Muscle layer of duodenum (tissue), 2 donors: ENCODE measurements at regions not wholly inside any gene's neighbourhood (a gene's known extent, or its start where the extent isn't known, plus 50 kb on each side); places are given as distances from the start of the nearest gene placed in this dataset.

Experiments used
- H3K27ac ChIP-seq: one replicate; pipeline ENCODE4 v1.7.0; 2013; ENCODE audit warnings: mild to moderate bottlenecking, low read length
- H3K27me3 ChIP-seq: one replicate; pipeline ENCODE4 v1.7.0; 2013; ENCODE audit warnings: low read depth, mild to moderate bottlenecking, control low read depth, low read length
- H3K36me3 ChIP-seq, 2 donors: one replicate each; pipeline ENCODE4 v1.7.0; 2013; ENCODE audit warnings: low read length in 2 of 2, control low read depth in 1 of 2, mild to moderate bottlenecking in 1 of 2; ENCODE audit not compliant: insufficient read depth in 2 of 2, control insufficient read depth in 1 of 2
- H3K4me1 ChIP-seq, 2 donors: one replicate each; pipeline ENCODE4 v1.7.0; 2013; ENCODE audit warnings: low read length in 2 of 2, mild to moderate bottlenecking in 2 of 2, control low read depth in 1 of 2, moderate library complexity in 1 of 2; ENCODE audit not compliant: insufficient read depth in 2 of 2, control insufficient read depth in 1 of 2
- H3K4me3 ChIP-seq, 2 donors: one replicate each; pipeline ENCODE4 v1.7.0; 2013; ENCODE audit warnings: low read length in 2 of 2, low read depth in 1 of 2, mild to moderate bottlenecking in 1 of 2
- H3K9me3 ChIP-seq, 2 donors: one replicate each; pipeline ENCODE4 v1.7.0; 2013; ENCODE audit warnings: low read length in 2 of 2, control low read depth in 1 of 2, mild to moderate bottlenecking in 1 of 2; ENCODE audit not compliant: control insufficient read depth in 1 of 2
- donor health status: healthy.

GRCh38 chr14:103256406-103256805 lies 77.6 kb upstream of the EIF5 start:
- Histone ChIP-seq H3K36me3 (no peaks in the 10 kb centered on the region), H3K27me3 (no peaks in the 10 kb centered on the region), H3K9me3 (peaks cover 0 to 5% of the 10 kb centered on the region in 2 donors), H3K27ac (no peak overlapping the region), H3K4me1 (no peaks in the 10 kb centered on the region), H3K4me3 (no peak overlapping the region)

GRCh38 chr14:103257211-103257962 lies 76.7 kb upstream of the EIF5 start:
- Histone ChIP-seq H3K9me3 (no peaks in the 10 kb centered on the region), H3K4me1 (no peaks in the 10 kb centered on the region), H3K4me3 (no peak overlapping the region), H3K27ac (no peak overlapping the region), H3K36me3 (no peaks in the 10 kb centered on the region), H3K27me3 (no peaks in the 10 kb centered on the region)

- Histone ChIP-seq H3K4me1 (no peaks in the 10 kb centered on the region), H3K27me3 (no peaks in the 10 kb centered on the region), H3K36me3 (no peaks in the 10 kb centered on the region), H3K4me3 (no peak overlapping the region), H3K27ac (no peak overlapping the region), H3K9me3 (no peaks in the 10 kb centered on the region)
Observed at GRCh38 chr14:103258211-103258610, 75.8 kb upstream of the EIF5 start.

DNA sequence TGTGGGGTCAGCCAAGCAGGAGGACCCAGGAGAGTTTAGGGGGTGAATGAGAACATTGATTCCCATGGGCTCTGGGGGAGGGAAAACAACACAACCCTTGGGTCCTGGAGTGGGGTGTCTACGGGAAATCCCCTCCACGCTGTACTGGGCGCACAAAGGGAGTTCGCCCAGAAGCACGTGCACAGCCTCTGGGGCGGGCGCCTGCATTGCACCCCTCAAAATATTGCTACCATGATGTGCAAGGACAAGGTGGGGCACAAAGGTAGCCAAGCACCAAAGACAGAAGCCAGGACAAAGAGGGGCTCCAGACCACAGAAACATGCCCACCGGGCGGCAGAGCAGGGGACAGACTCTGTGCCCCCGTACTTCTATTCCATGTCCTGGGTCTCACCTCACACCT lies 74.9 kb upstream of the EIF5 start:
- Histone ChIP-seq H3K4me1 (no peaks in the 10 kb centered on the region), H3K27ac (no peak overlapping the region), H3K4me3 (no peak overlapping the region), H3K27me3 (no peaks in the 10 kb centered on the region), H3K36me3 (no peaks in the 10 kb centered on the region), H3K9me3 (no peaks in the 10 kb centered on the region)

DNA sequence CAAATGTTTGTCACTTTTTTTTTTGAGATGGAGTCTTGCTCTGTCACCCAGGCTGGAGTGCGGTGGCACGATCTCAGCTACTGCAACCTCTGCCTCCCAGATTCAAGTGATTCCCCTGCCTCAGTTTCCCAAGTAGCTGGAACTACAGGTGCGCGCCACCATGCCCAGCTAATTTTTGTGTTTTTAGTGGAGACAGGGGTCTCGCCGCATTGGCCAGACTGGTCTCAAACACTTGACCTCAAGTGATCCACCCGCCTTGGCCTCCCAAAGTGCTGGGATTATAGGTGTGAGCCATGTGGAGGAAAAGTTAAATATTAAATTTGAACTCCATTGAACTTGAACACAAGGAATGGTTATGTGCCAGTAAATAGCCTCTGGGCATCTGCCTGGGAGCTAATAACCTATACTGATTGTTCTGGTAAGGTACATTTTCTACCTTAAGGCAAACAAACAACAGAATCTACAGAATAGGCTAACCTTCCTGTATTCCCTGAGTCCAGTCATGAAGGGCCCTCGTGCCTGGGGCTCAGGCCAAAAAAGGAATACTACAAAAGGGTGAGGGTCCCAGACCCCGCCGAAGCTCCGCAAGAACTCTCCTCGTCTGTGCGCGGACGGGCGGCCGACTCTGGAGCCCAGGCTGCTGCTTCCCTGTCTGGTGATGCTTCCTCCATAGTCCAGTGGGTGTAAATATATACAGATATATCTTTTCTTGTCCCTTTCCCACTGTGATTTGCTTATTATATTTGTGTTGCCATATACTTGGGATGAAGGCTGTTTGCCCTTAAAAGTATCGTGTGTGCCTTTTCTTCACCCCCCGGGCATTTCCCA lies 74.0 kb upstream of the EIF5 start:
- Histone ChIP-seq H3K4me3 (peak overlapping the region; percentile 64 to 67), H3K27ac (peak overlapping the region; percentile 78), H3K4me1 (no peaks in the 10 kb centered on the region), H3K27me3 (no peaks in the 10 kb centered on the region), H3K36me3 (no peaks in the 10 kb centered on the region), H3K9me3 (no peaks in the 10 kb centered on the region)

GRCh38 chr14:103260629-103261124 lies 73.4 kb upstream of the EIF5 start:
- Histone ChIP-seq H3K36me3 (no peaks in the 10 kb centered on the region), H3K4me3 (peak overlapping the region; percentile 64 to 67), H3K27me3 (no peaks in the 10 kb centered on the region), H3K4me1 (no peaks in the 10 kb centered on the region), H3K27ac (peak overlapping the region; percentile 78), H3K9me3 (no peaks in the 10 kb centered on the region)

GRCh38 chr14:103267226-103267910 lies 66.7 kb upstream of the EIF5 start:
- Histone ChIP-seq H3K4me3 (no peak overlapping the region), H3K9me3 (no peaks in the 10 kb centered on the region), H3K4me1 (no peaks in the 10 kb centered on the region), H3K27me3 (no peaks in the 10 kb centered on the region), H3K27ac (no peak overlapping the region), H3K36me3 (no peaks in the 10 kb centered on the region)

DNA sequence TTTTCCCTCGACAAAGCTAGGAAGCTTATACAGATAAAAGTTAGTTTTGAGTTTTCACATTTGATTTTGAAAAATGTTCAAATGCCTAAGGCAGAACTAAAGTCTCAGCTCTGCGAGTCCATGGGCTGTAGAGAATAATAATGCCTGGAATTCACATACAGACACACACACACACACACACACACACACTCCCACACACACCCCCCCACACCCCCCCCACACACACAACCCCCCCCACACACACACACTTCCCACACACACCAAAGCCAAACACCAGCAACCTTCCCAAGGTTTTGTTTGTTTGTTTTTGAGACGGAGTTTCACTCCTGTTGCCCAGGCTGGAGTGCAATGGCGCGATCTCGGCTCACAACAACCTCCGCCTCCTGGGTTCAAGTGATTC lies 62.8 kb upstream of the EIF5 start:
- H3K4me3 ChIP-seq = no peak overlapping the region
- H3K27me3 ChIP-seq = peaks cover 7% of the 10 kb centered on the region
- no peak overlapping the region for H3K27ac ChIP-seq
- H3K4me1 ChIP-seq = peaks cover 0 to 15% of the 10 kb centered on the region in 2 donors
- peaks cover 0 to 3% of the 10 kb centered on the region in 2 donors for H3K9me3 ChIP-seq
- H3K36me3 ChIP-seq = no peaks in the 10 kb centered on the region

DNA sequence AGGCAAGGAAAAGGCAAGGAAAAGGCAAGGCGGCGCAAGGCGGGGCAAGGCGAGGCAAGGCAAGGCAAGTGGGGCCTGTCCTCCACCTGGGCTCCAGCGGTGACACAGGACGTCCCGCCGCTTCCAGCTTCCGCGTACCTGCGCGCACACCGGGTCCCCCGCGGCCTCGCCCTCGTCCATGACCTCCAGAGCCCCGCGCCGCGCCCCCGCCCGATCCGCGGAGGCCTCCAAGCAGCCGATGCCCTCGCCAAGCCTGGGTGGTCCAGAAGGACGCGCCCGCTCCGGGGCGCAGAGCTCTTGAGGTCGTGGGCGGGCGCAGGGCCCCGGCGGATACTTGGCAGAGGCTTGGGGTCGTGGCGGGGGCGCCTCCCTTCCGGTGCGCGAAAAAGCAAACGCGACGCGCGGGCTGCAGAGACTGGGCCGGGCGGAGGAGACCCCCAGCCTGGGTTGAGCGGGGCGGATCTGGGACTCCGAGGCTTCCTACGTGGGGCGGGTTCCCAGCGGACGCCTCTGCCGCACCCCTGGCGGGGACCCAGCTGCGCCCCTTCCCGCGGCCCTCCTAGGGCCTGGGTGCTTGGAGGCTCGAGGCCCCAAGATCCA lies 60.8 kb upstream of the EIF5 start:
- Histone ChIP-seq H3K9me3 (peaks cover 0 to 3% of the 10 kb centered on the region in 2 donors), H3K36me3 (no peaks in the 10 kb centered on the region), H3K27ac (no peak overlapping the region), H3K4me3 (peak overlapping the region in 1 of 2 donors; percentile 59), H3K27me3 (peaks cover 13% of the 10 kb centered on the region), H3K4me1 (peaks cover 0 to 15% of the 10 kb centered on the region in 2 donors)

GRCh38 chr14:103273745-103274615 lies 60.1 kb upstream of the EIF5 start:
- Histone ChIP-seq H3K4me1 (peaks cover 0 to 15% of the 10 kb centered on the region in 2 donors), H3K27ac (no peak overlapping the region), H3K36me3 (no peaks in the 10 kb centered on the region), H3K9me3 (peaks cover 0 to 3% of the 10 kb centered on the region in 2 donors), H3K4me3 (peak overlapping the region in 1 of 2 donors; percentile 59), H3K27me3 (peaks cover 14% of the 10 kb centered on the region)
